Tibial nerve (tissue), 4 donors: ENCODE measurements at regions not wholly inside any gene's neighbourhood (a gene's known extent, or its start where the extent isn't known, plus 50 kb on each side); places are given as distances from the start of the nearest gene placed in this dataset.

Source experiments
- EP300 ChIP-seq, 2 donors: sonication (generic); formaldehyde crosslinking; IDR thresholded peaks; one replicate each; pipeline ENCODE4 v1.6.1; 2017; ENCODE audit warnings: antibody characterized with exemption in 2 of 2, mild to moderate bottlenecking in 1 of 2
- POLR2A ChIP-seq, 2 donors: fragments of 450-650 bp; IDR thresholded peaks; one replicate each; pipeline ENCODE4 v1.6.1; 2017; ENCODE audit warnings: antibody characterized with exemption in 2 of 2, mild to moderate bottlenecking in 2 of 2, moderate library complexity in 2 of 2
- TF ChIP-seq, protein P1 (sequence below), 5 experiments: fragments of 200-600 bp in 3 of 5; fragments of 450-650 bp in 2 of 5; sonication (generic) in 3 of 5; IDR thresholded peaks; one replicate each; pipeline ENCODE4 v1.5.1; 2016 to 2019; ENCODE audit warnings: antibody characterized with exemption in 5 of 5, mild to moderate bottlenecking in 3 of 5, moderate library complexity in 2 of 5

DNA sequence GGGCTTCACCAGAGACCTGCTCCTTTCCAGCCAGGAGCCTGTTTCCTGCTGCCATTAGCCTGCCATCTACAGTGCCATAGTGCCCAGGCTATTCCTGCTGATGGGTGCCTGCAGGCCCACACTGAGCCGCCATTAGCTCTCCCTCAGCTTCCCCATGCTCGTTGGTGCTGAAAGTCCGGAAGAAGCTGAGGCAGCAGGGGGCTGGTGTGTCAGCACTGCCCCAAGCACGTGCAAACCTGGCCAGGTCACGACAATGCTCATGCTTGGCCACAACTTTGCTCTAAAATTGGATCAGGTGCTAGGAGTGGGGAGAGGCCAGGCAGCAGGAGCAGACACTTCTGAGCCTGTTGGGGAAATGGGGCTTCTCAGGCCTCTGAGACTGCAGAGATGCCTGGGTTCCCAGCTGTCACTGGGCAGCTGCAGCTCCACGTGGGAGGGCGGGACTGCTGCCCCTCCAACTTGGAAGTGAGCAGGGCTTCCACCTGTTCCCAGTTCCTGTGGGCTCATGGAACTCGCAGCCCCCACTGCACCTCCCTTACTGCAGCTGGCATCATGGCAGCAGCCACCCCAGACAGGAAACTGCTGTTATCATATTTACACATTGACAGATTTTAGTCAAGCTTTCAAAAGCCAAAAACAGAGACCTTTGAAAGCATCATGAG is 913.9 kb downstream of the FSTL5 start:
- TF ChIP-seq, protein P1, sequence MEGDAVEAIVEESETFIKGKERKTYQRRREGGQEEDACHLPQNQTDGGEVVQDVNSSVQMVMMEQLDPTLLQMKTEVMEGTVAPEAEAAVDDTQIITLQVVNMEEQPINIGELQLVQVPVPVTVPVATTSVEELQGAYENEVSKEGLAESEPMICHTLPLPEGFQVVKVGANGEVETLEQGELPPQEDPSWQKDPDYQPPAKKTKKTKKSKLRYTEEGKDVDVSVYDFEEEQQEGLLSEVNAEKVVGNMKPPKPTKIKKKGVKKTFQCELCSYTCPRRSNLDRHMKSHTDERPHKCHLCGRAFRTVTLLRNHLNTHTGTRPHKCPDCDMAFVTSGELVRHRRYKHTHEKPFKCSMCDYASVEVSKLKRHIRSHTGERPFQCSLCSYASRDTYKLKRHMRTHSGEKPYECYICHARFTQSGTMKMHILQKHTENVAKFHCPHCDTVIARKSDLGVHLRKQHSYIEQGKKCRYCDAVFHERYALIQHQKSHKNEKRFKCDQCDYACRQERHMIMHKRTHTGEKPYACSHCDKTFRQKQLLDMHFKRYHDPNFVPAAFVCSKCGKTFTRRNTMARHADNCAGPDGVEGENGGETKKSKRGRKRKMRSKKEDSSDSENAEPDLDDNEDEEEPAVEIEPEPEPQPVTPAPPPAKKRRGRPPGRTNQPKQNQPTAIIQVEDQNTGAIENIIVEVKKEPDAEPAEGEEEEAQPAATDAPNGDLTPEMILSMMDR (IDR thresholded peaks at IDR 0.05): no peak
- TF ChIP-seq POLR2A (IDR thresholded peaks at IDR 0.05) (no peak), EP300 (IDR thresholded peaks at IDR 0.05) (no peak)
